ENCODE measurements at regions not wholly inside any gene's neighbourhood (a gene's known extent, or its start where the extent isn't known, plus 50 kb on each side); places are given as distances from the start of the nearest gene placed in this dataset.

DNA sequence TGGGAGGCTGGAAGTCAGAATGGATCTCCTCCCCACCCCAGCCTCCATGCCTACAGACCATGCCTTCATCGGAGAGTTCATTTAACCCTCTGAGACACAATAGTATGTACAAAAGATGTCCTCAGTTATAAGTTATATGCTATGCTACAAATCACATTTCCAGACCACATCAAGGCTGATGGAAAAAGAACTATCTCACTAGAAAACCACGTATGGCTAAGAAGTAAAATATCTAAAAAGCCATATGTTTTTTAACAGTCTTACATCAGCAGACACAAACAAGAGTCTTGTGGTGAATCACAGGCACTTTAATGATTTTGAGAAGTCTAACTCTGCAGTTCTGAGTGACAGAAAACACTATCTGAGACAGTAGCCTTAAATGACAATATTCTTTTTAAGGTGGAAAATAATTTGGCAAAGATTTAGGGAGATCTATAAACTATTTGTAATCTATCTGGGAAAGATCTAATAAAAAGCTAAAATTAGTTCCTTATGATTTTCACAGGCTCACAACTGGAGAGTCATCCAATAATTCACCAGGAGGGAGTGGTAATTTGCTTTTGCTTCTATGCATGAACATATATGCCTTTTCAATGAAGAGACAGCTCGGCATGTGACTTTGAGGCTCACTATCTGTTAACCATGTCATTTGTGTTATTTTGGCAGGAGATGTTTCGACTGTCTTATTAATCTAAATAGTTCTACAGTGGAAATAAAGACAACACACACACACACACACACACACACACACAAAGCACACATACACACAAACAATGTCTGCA, 197.5 kb downstream of the IRS1 start:
- TF ChIP-seq, protein P1, sequence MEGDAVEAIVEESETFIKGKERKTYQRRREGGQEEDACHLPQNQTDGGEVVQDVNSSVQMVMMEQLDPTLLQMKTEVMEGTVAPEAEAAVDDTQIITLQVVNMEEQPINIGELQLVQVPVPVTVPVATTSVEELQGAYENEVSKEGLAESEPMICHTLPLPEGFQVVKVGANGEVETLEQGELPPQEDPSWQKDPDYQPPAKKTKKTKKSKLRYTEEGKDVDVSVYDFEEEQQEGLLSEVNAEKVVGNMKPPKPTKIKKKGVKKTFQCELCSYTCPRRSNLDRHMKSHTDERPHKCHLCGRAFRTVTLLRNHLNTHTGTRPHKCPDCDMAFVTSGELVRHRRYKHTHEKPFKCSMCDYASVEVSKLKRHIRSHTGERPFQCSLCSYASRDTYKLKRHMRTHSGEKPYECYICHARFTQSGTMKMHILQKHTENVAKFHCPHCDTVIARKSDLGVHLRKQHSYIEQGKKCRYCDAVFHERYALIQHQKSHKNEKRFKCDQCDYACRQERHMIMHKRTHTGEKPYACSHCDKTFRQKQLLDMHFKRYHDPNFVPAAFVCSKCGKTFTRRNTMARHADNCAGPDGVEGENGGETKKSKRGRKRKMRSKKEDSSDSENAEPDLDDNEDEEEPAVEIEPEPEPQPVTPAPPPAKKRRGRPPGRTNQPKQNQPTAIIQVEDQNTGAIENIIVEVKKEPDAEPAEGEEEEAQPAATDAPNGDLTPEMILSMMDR (tag by site-specific recombination; IDR thresholded peaks at IDR 0.05): no peak
- TF ChIP-seq, protein P2, sequence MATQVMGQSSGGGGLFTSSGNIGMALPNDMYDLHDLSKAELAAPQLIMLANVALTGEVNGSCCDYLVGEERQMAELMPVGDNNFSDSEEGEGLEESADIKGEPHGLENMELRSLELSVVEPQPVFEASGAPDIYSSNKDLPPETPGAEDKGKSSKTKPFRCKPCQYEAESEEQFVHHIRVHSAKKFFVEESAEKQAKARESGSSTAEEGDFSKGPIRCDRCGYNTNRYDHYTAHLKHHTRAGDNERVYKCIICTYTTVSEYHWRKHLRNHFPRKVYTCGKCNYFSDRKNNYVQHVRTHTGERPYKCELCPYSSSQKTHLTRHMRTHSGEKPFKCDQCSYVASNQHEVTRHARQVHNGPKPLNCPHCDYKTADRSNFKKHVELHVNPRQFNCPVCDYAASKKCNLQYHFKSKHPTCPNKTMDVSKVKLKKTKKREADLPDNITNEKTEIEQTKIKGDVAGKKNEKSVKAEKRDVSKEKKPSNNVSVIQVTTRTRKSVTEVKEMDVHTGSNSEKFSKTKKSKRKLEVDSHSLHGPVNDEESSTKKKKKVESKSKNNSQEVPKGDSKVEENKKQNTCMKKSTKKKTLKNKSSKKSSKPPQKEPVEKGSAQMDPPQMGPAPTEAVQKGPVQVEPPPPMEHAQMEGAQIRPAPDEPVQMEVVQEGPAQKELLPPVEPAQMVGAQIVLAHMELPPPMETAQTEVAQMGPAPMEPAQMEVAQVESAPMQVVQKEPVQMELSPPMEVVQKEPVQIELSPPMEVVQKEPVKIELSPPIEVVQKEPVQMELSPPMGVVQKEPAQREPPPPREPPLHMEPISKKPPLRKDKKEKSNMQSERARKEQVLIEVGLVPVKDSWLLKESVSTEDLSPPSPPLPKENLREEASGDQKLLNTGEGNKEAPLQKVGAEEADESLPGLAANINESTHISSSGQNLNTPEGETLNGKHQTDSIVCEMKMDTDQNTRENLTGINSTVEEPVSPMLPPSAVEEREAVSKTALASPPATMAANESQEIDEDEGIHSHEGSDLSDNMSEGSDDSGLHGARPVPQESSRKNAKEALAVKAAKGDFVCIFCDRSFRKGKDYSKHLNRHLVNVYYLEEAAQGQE (tag by site-specific recombination; IDR thresholded peaks at IDR 0.05): no peak
- TF ChIP-seq, protein P3, sequence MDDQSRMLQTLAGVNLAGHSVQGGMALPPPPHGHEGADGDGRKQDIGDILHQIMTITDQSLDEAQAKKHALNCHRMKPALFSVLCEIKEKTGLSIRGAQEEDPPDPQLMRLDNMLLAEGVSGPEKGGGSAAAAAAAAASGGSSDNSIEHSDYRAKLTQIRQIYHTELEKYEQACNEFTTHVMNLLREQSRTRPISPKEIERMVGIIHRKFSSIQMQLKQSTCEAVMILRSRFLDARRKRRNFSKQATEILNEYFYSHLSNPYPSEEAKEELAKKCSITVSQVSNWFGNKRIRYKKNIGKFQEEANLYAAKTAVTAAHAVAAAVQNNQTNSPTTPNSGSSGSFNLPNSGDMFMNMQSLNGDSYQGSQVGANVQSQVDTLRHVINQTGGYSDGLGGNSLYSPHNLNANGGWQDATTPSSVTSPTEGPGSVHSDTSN (CRISPR knock-in tag; IDR thresholded peaks at IDR 0.05): no peak
- TF ChIP-seq, protein P4, sequence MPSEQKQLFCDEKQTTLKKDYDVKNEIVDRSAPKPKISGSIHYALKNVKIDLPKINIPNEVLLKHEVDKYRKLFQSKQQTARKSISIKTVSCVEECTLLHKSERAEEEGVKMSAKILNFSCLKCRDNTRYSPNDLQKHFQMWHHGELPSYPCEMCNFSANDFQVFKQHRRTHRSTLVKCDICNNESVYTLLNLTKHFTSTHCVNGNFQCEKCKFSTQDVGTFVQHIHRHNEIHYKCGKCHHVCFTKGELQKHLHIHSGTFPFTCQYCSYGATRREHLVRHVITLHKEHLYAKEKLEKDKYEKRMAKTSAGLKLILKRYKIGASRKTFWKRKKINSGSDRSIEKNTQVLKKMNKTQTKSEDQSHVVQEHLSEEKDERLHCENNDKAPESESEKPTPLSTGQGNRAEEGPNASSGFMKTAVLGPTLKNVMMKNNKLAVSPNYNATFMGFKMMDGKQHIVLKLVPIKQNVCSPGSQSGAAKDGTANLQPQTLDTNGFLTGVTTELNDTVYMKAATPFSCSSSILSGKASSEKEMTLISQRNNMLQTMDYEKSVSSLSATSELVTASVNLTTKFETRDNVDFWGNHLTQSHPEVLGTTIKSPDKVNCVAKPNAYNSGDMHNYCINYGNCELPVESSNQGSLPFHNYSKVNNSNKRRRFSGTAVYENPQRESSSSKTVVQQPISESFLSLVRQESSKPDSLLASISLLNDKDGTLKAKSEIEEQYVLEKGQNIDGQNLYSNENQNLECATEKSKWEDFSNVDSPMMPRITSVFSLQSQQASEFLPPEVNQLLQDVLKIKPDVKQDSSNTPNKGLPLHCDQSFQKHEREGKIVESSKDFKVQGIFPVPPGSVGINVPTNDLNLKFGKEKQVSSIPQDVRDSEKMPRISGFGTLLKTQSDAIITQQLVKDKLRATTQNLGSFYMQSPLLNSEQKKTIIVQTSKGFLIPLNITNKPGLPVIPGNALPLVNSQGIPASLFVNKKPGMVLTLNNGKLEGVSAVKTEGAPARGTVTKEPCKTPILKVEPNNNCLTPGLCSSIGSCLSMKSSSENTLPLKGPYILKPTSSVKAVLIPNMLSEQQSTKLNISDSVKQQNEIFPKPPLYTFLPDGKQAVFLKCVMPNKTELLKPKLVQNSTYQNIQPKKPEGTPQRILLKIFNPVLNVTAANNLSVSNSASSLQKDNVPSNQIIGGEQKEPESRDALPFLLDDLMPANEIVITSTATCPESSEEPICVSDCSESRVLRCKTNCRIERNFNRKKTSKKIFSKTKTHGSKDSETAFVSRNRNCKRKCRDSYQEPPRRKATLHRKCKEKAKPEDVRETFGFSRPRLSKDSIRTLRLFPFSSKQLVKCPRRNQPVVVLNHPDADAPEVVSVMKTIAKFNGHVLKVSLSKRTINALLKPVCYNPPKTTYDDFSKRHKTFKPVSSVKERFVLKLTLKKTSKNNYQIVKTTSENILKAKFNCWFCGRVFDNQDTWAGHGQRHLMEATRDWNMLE (tag by site-specific recombination; conservative IDR thresholded peaks at IDR 0.05; ENCODE audit: low read depth): no peak
- TF ChIP-seq SETDB1 (IDR thresholded peaks at IDR 0.05; ENCODE audit: insufficient read length, low read length): no peak
- TF ChIP-seq ZNF138 (tag by site-specific recombination; IDR thresholded peaks at IDR 0.05; ENCODE audit: borderline replicate concordance): no peak
